Adrenal gland (tissue), 9 donors: ENCODE measurements at regions not wholly inside any gene's neighbourhood (a gene's known extent, or its start where the extent isn't known, plus 50 kb on each side); places are given as distances from the start of the nearest gene placed in this dataset.
"Not testable (repeated sequence)": the region's sequence is repeated elsewhere in the genome, so short reads cannot be mapped to it uniquely, and the experiment has no call there.

Experiments used
- DNase-seq, 7 donors: peaks; one replicate each; pipeline ENCODE4 v3.0.0-alpha.2; 2019 to 2020
- H3K27ac ChIP-seq, 5 donors: fragments of 200-600 bp; sonication (generic) in 4 of 5; 1 replicate in 3 of 5; 2 replicates in 2 of 5; pipeline versions ENCODE4 v1.5.1 to v1.8.0; 2016 to 2020; ENCODE audit warnings: mild to moderate bottlenecking in 1 of 5
- H3K27me3 ChIP-seq: fragments of 200-600 bp; 2 replicates; pipeline ENCODE4 v1.8.0; 2021
- H3K36me3 ChIP-seq, 2 donors: fragments of 200-600 bp; replicated peaks in 1 of 2; 1 replicate in 1 of 2; 2 replicates in 1 of 2; pipeline versions ENCODE4 v1.5.1 to v1.8.0; 2018 to 2022
- H3K4me1 ChIP-seq, 2 donors: fragments of 200-600 bp; replicated peaks in 1 of 2; 1 replicate in 1 of 2; 2 replicates in 1 of 2; pipeline versions ENCODE4 v1.5.1 to v1.8.0; 2018 to 2021
- H3K4me3 ChIP-seq, 4 donors: fragments of 200-600 bp; sonication (generic) in 3 of 4; one replicate each; pipeline ENCODE4 v1.5.1; 2016 to 2018
- H3K9me3 ChIP-seq, 3 donors: fragments of 200-600 bp; sonication (generic) in 1 of 3; replicated peaks in 1 of 3; 1 replicate in 2 of 3; 2 replicates in 1 of 3; pipeline versions ENCODE4 v1.5.1 to v1.8.0; 2016 to 2021
- CTCF ChIP-seq, 6 experiments: fragments of 450-650 bp in 4 of 6; fragments of 200-600 bp in 2 of 6; sonication (generic) in 1 of 6; IDR thresholded peaks; 1 replicate in 5 of 6; 2 replicates in 1 of 6; pipeline versions ENCODE4 v1.5.1 to v1.8.0; 2016 to 2021; ENCODE audit warnings: antibody characterized with exemption in 6 of 6, mild to moderate bottlenecking in 2 of 6, moderate library complexity in 1 of 6
- POLR2A ChIP-seq, 2 donors: fragments of 450-650 bp; IDR thresholded peaks; one replicate each; pipeline ENCODE4 v1.6.1; 2017; ENCODE audit warnings: antibody characterized with exemption in 2 of 2, mild to moderate bottlenecking in 2 of 2, moderate library complexity in 1 of 2
- WGBS, 4 donors: extraction: QIAGEN DNeasy Blood & Tissue Kit in 2 of 4; methylation state at CpG; one replicate each; pipeline versions ENCODE4 v1.1.5 to v1.1.7; 2013 to 2017; 5-methylcytosine and 5-hydroxymethylcytosine counted together
- intact Hi-C, 2 donors: fragments of 100-400 bp; cut with DNase I; formaldehyde crosslinking; loops; one replicate each; pipeline versions ENCODE4 v1.14.1 to v1.15.0; 2022 to 2023
- donor health status: healthy with polysubstance abuse.
- donor health status: Bipolar disorder and iron deficiency.
- donor health status: DM: yes; HTN: yes; CAD: no.
- donor health status: DM: no; HTN: no; CAD: no.
- donor health status: DM: no; HTN: no; CAD: no.

- TF ChIP-seq CTCF (IDR thresholded peaks at IDR 0.05) (no peak), POLR2A (IDR thresholded peaks at IDR 0.05) (no peak)
- H3K4me1 ChIP-seq, result no peaks in the 10 kb centered on the region
- intact Hi-C loops, result no loop called here
- H3K36me3 ChIP-seq, result no peaks in the 10 kb centered on the region
- no peaks in the 10 kb centered on the region for H3K27me3 ChIP-seq
- H3K9me3 ChIP-seq, result no peaks in the 10 kb centered on the region
- WGBS, 4 donors, result 50 to 64% (median 56%) methylated on average over 3 of the region's 3 CpGs
- H3K4me3 ChIP-seq, result no peak overlapping the region
- H3K27ac ChIP-seq, result no peak overlapping the region
- DNase-seq, result no peak
Observed at GRCh38 chr14:37669242-37669641, 73.8 kb downstream of the TTC6 start.

- no peaks in the 10 kb centered on the region for H3K27me3 ChIP-seq
- intact Hi-C loops, result no loop called here
- H3K4me3 ChIP-seq, result no peak overlapping the region
- DNase-seq, result no peak
- no peaks in the 10 kb centered on the region for H3K36me3 ChIP-seq
- no peaks in the 10 kb centered on the region for H3K4me1 ChIP-seq
- 55 to 80% (median 73%) methylated on average over 1 of the region's 1 CpG for WGBS, 4 donors
- no peaks in the 10 kb centered on the region for H3K9me3 ChIP-seq
- no peak overlapping the region for H3K27ac ChIP-seq
- no peak for TF ChIP-seq CTCF (IDR thresholded peaks at IDR 0.05)
- no peak for TF ChIP-seq POLR2A (IDR thresholded peaks at IDR 0.05)
Observed at GRCh38 chr14:37673439-37673838, 78.0 kb downstream of the TTC6 start.

GRCh38 chr14:37678916-37679315, 83.5 kb downstream of the TTC6 start:
- TF ChIP-seq POLR2A (IDR thresholded peaks at IDR 0.05), result no peak
- TF ChIP-seq CTCF (IDR thresholded peaks at IDR 0.05), result no peak
- Histone ChIP-seq H3K9me3 (no peaks in the 10 kb centered on the region), H3K4me3 (no peak overlapping the region), H3K27ac (no peak overlapping the region), H3K36me3 (no peaks in the 10 kb centered on the region), H3K27me3 (no peaks in the 10 kb centered on the region), H3K4me1 (no peaks in the 10 kb centered on the region)
- DNase-seq, result no peak
- WGBS, 4 donors, result 77 to 90% (median 87%) methylated on average over 3 of the region's 3 CpGs
- intact Hi-C loops, result no loop called here

GRCh38 chr14:37681486-37681885, 86.1 kb downstream of the TTC6 start:
- intact Hi-C loops, result no loop called here
- no peaks in the 10 kb centered on the region for H3K9me3 ChIP-seq
- no peak for TF ChIP-seq POLR2A (IDR thresholded peaks at IDR 0.05)
- no peaks in the 10 kb centered on the region for H3K4me1 ChIP-seq
- H3K27ac ChIP-seq, result no peak overlapping the region
- H3K27me3 ChIP-seq, result no peaks in the 10 kb centered on the region
- H3K4me3 ChIP-seq, result no peak overlapping the region
- WGBS, 4 donors, result 91 to 97% (median 96%) methylated on average over 3 of the region's 3 CpGs
- DNase-seq, result no peak
- H3K36me3 ChIP-seq, result no peaks in the 10 kb centered on the region

- H3K4me1 ChIP-seq, intact Hi-C loops, H3K27me3 ChIP-seq, H3K4me3 ChIP-seq, H3K9me3 ChIP-seq, DNase-seq, H3K36me3 ChIP-seq, H3K27ac ChIP-seq: not testable (repeated sequence)
Observed at GRCh38 chr14:37692680-37693079, 97.3 kb downstream of the TTC6 start.

- H3K36me3 ChIP-seq, H3K27ac ChIP-seq, intact Hi-C loops, H3K4me3 ChIP-seq, DNase-seq, H3K9me3 ChIP-seq, H3K27me3 ChIP-seq, H3K4me1 ChIP-seq: not testable (repeated sequence)
- 70 to 86% (median 77%) methylated on average over 1 of the region's 1 CpG for WGBS, 4 donors
Observed at GRCh38 chr14:37693420-37693819, 98.0 kb downstream of the TTC6 start.
